Kidney epithelial cell (primary cell): ENCODE measurements at regions not wholly inside any gene's neighbourhood (a gene's known extent, or its start where the extent isn't known, plus 50 kb on each side); places are given as distances from the start of the nearest gene placed in this dataset.

ENCODE experiments used
- DNase-seq: peaks from one replicate; pipeline ENCODE4 v3.0.0-alpha.2; 2010; ENCODE audit warnings: low read depth
- H3K27me3 ChIP-seq: 2 replicates; pipeline ENCODE4 v1.6.0; 2011; ENCODE audit warnings: low read length; ENCODE audit not compliant: control insufficient read depth, insufficient read depth
- H3K36me3 ChIP-seq: 2 replicates; pipeline ENCODE4 v1.5.1; 2011; ENCODE audit warnings: low read length; ENCODE audit not compliant: control insufficient read depth, insufficient read depth
- H3K4me3 ChIP-seq: 2 replicates; pipeline ENCODE4 v1.5.1; 2011; ENCODE audit warnings: low read depth, mild to moderate bottlenecking, control low read depth, low read length
- CTCF ChIP-seq: IDR thresholded peaks from 2 replicates; pipeline ENCODE4 v1.5.1; 2011; ENCODE audit warnings: mild to moderate bottlenecking, moderate library complexity, low read length, control low read depth, inconsistent platforms; ENCODE audit not compliant: insufficient read depth, poor library complexity, severe bottlenecking

GRCh38 chr16:73313950-73314349 lies 266.0 kb upstream of the ZFHX3 start:
- Histone ChIP-seq H3K36me3 (no peaks in the 10 kb centered on the region), H3K4me3 (no peak overlapping the region), H3K27me3 (no peaks in the 10 kb centered on the region)
- no peak for TF ChIP-seq CTCF
- no peak for DNase-seq

GRCh38 chr16:73311857-73312723 lies 264.2 kb upstream of the ZFHX3 start:
- DNase-seq = no peak
- no peaks in the 10 kb centered on the region for H3K27me3 ChIP-seq
- TF ChIP-seq CTCF = no peak
- H3K4me3 ChIP-seq = no peak overlapping the region
- H3K36me3 ChIP-seq = no peaks in the 10 kb centered on the region

GRCh38 chr16:73308771-73309170 lies 260.8 kb upstream of the ZFHX3 start:
- Histone ChIP-seq H3K4me3 (no peak overlapping the region), H3K27me3 (peaks cover 2% of the 10 kb centered on the region), H3K36me3 (no peaks in the 10 kb centered on the region)
- DNase-seq = no peak
- no peak for TF ChIP-seq CTCF

- no peak for DNase-seq
- H3K27me3 ChIP-seq = peaks cover 2% of the 10 kb centered on the region
- no peak for TF ChIP-seq CTCF
- no peaks in the 10 kb centered on the region for H3K36me3 ChIP-seq
- H3K4me3 ChIP-seq = no peak overlapping the region
Measured at GRCh38 chr16:73306901-73307413, 259.0 kb upstream of the ZFHX3 start.

- Histone ChIP-seq H3K4me3 (no peak overlapping the region), H3K27me3 (peaks cover 2% of the 10 kb centered on the region), H3K36me3 (no peaks in the 10 kb centered on the region)
- TF ChIP-seq CTCF = no peak
- DNase-seq = no peak
Measured at GRCh38 chr16:73304008-73304774, 256.3 kb upstream of the ZFHX3 start.
